Activated CD4-positive, alpha-beta T cell treated with anti-CD3 and anti-CD28 coated beads for 1 hour (primary cell): ENCODE measurements at regions not wholly inside any gene's neighbourhood (a gene's known extent, or its start where the extent isn't known, plus 50 kb on each side); places are given as distances from the start of the nearest gene placed in this dataset.

Source experiments
- DNase-seq: peaks from one replicate; pipeline ENCODE4 v3.0.0-alpha.2; 2020

- no peak for DNase-seq
Measured at GRCh38 chr6:44642870-44643522, 255.5 kb downstream of the CDC5L start.

- DNase-seq: no peak
Measured at GRCh38 chr6:44645276-44645675, 257.8 kb downstream of the CDC5L start.

- DNase-seq: no peak
Measured at GRCh38 chr6:44646355-44646754, 258.8 kb downstream of the CDC5L start.

DNA sequence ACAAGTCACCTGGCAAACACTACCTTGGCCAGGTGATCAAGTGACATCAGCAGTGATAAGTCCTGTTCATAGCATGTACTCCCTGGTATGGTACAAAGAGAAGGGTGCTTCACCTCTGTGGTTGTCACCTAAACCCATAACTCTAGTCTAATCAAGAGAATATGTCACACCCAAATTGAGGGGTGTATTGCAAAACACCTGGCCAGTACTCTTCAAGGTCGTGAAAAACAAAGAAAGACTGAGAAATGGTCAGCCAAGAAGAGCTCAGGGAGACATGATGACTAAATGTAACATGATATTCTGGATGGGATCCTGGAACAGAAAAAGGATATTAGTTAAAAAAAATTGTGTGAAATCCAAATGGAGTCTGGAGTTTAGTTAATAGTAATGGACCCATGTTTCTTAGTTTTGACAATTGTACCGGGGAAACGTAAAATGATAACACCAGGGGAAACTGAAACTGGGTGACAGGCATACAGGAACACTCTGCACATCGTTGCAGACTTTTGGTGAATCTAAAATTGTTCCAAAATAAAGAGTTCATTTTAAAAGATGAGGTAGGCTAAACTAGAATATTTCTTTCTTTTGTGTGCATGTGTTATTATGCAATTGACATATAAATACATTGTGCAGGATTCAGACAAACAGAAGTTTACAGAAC lies 262.0 kb downstream of the CDC5L start:
- no peak for DNase-seq

- DNase-seq: no peak
Measured at GRCh38 chr6:44650495-44650894, 263.0 kb downstream of the CDC5L start.

DNA sequence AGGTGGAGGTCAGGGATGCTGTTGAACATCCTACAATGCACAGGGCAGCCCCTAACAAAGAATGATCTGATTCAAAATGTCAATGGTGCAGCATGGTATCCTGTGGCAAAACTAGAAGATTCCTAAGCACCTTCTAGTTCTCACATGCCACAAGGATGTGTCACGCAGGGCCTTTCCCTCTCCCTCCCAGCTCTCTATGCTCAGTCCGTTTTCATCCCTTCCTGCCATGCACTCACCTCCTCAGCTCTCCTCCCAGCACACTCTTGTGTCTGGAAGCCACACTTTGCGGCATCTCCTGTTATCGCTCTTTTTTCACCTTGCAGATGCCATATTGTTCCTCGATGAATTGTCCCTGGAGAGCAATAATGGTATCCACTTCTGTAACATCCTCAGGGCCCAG lies 263.4 kb downstream of the CDC5L start:
- DNase-seq: no peak

- no peak for DNase-seq
Measured at GRCh38 chr6:44651604-44652003, 264.1 kb downstream of the CDC5L start.

DNA sequence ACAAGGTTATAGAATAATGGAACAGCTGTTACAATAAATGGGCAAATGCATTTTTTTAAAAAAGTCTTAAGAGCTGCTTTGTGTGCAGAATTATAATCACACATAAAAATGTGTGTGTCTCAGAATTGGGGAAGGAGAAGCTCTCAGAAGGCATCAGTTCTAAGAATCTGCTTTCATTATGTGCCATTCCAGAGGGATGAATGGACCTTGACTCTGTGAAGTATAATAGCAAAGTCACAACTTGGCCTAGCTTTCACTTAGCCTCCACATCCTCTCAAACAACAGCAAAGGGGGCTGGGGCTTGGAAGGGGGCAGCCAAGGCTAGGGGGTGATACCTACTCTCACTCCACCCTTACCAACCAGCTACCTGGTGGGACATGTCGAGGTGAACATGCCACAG lies 265.0 kb downstream of the CDC5L start:
- no peak for DNase-seq

DNA sequence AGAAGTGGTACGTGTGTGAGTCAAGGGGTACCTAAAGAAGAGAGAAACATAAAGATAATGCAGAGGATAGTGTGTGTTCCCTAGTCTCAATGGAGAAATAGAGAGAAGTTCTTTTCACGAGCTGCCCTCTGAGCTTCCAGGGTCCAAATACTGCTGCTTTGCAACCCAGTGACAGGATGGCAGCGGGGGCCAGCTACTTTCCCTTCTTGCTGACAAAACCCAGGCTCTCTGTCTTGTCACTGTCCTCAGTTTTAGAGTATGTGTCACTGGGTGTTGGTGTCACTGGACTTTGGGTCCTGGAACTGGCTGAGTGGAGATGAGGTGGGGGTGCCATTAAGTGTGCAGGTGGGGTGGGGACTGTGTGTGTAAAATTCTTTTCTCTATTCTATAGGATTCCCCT lies 265.6 kb downstream of the CDC5L start:
- no peak for DNase-seq

DNA sequence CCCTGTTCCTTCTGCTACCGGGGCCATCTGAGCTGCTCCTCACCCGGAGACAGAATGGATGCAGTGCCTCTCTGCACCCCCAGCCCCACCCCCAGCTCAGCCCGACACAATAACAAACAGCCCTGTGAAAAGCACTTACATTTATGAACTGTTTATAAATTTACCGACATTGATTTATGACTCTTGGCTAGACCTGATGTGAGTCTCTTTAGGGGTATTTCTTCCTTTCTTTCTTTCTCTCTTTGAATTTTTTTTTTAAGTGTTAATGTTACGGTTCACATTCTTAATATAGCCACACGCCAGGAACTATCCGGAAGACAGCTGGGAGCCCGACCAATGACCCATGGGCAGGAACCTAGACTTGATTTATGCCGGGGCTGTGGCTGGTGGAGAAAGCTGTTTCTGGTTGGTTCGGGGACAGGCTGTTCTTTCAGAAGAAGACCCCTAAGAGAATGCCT lies 266.3 kb downstream of the CDC5L start:
- DNase-seq: no peak

GRCh38 chr6:44655412-44656342 lies 268.2 kb downstream of the CDC5L start:
- DNase-seq: peak; percentile 56

DNA sequence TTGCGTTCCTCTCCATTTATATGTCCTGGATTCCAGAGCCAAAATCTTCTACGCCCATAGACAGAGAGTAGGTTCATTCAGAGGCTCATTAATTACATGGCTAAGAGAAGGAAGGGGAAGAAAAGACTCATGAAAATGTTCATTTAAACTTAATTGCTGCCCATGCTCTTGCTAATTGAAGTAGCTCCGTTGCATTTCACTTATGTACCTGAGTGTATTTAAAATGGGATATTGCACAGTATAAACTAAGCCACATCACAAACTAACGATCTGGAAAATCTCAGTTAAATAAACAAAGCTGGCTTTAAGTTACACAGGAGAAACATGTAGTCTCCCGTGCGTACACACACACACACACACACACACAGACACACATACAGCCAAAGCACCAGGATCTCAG lies 269.2 kb downstream of the CDC5L start:
- no peak for DNase-seq

DNA sequence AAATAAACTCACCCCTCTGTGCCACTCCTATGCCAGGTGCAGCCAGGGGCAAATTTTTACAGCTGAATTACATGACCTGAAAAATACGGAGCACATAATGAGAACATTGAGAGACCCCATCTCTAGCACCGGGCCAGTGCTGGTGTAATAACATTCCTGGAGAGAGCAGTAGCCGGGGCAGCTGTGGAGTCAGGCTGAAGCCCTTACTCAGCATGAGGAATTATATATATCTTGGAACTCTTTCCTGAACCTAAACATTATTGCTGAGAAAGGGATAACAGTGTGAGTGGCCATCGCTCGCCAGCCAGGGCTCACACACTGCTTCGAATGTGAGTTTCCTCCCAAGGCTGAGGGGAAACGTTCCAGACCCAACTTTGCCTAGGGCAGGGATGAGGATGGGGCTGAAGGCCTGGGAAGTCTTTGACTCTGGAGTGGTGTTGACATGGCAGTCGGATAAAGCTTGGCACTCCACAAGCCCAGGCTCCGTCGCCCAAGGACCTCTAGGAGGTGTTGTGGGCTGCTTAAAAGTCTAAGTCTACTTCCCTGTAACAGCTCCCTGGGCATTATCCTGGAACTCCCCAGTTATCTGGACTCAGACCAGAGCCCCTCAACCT lies 269.8 kb downstream of the CDC5L start:
- DNase-seq: no peak

DNA sequence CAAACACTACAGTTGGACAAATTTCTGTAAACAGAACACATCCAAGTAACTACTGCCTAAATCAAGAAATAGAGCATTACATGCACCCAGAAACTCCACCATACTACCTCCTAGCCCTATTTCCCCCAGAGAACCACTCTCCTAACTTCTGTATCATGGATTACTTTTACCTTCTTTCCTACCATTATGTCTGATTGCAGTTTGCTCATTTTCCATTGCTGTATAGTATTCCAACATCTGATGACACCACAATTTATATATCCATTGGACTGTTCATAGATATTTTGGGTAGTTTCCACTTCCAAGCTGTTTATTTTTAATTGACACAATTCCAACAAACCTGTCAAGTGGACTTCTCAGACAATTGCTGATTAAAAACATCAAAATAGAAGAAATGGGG lies 271.1 kb downstream of the CDC5L start:
- DNase-seq: no peak

GRCh38 chr6:44659726-44660125 lies 272.2 kb downstream of the CDC5L start:
- DNase-seq: no peak

DNA sequence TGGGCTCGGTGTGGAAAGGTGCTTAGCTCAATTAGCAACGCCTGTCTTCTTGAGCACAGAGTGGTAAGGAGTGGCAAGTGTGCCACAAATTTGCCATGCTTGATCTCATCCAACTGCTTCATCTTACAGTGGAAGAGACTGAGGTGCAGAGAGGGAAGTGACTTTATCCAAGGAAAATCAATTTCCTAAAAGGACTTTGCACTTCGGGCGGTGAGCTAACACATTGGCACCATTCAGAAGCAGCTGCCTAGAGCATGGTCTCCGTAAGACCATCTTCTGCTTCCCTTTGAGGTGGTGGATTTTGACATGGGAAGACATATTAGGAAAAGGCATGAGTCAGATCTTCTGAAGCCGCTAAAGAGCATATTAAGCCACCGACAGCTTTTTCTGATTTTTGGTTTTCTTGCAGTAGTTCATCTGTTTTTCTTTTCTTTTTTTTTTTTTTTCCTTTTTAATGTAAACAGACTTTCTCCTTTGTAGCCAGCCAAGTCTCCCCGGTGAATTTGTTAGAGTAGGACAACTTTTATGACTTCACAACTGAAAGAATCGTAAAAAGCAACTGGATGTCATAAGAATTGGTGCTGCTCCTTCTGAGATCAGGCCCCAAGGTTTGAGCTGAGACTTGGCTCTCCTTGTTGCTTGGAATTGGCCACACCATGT lies 273.2 kb downstream of the CDC5L start:
- no peak for DNase-seq

DNA sequence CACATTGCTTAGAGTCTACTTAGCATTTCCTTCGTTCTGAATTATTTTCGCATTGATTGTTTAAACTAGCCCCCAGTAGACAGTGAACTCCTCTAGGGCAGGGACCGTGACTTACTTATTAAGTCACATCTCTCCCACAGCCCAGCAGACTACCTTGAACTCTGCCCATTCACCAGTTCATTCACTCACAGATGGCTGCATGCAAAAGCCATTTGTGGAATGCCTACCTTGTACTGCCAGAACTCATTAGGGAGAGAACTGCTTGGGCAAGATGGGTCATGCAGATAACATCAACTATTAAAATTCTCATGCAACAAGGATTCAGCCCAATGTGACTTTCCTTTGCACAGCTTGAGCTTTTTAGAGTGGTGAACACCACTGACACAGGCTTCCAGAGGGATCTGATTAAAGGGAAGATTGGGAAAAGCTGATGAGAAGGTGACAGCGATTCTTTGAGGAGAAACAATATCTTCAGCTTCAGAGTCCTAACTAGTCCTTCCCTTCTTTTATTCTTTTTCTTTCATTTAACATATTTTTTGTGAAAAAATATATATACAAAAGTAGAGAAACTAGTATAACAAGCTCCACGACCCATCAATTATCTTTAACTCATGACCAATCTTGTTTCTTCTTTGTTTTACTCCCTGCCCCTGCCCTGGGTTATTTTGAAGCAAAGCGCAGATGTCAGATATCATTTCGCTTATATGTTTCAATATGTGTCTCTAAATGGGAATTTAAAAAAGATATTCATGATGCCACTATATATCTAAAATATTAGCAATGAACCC lies 273.9 kb downstream of the CDC5L start:
- no peak for DNase-seq

DNA sequence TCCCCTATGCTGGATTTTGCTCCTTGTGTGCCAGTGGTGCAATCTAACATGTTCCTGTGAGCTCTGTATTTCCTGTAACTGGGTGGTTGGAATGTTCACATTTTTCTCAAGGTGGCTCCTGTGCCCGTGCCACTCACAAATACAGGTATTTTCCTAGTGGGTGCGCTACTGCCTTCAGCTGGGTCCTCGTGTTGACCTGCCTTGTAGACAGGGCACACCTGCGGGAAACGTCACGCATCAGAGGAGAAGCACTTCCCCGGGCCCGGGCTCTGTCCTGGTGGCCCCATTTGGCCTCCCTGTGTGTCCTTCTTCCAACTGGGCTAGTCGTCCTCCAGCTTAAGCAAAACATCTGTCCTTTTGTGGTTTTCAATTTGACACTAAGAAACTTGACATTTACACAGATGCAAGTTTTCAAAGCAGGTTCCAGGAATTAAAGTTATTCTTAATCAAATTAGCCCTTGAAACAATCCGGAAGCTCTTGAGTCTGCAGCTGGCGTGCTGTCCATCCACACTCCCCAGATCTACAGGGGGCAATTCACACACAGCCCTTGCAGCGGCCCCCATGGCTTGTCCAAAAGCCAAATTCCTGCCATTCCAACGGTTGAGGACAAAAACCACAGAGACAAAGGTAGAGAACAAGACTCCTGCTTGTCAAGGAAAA lies 275.1 kb downstream of the CDC5L start:
- DNase-seq: no peak

DNA sequence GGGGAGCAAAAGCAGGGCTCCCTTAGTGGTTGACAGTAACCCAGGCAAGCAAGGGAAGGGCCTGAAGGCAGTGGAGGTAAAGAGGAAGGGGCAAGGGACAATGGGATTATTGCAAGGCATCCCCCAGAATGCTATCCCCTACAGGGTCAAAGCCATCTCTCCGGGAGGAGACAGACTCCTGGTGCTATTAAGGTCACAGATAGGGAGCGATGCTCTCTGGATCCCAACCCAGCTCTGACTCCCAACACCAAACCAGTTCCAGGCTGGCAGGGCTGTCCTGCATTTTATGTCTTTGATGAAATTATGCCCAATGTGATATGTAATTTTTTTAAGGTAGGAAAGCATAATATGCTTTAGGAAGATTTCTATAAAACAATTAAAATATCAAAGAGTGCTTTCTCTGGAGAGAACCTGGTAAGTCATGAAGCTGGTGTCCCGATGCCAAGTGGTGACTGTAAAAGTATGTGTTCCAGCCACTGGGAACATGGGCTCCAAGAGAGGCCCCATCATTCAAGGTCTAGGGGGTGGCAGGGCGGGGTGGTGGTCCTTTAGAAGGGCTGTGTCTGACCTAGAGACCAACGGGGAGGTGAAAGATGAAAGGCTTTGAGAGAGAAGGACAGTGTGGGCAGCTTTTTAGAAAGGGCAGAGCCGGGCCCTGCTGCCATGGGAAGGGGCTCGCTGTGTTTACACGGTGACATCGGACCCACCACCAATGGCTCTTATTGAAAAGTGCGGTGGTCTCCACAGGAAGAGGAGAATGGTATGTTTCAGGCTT lies 276.5 kb downstream of the CDC5L start:
- DNase-seq: no peak

- DNase-seq: no peak
Measured at GRCh38 chr6:44664716-44665115, 277.2 kb downstream of the CDC5L start.

DNA sequence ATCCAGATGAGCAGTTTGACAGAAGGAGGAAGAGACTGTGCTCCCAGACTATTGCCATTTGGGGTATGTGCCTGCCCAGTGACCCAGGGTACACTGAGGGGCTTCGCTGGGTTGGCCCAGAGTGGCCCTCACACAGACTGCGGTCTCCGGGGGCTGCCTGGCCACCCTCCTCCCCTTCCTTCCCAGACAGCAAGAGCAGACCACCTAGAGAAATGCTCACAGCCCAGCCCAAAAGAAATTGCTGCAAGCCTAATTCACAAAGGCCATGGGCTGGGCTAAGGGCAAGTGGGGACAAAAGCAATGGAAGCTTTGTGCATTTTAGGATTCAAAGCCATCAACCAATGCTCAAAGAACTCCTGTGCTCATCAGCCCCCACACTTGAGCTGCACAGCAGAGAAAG lies 277.6 kb downstream of the CDC5L start:
- no peak for DNase-seq
